SH-SY5Y (cell line): ENCODE measurements at regions not wholly inside any gene's neighbourhood (a gene's known extent, or its start where the extent isn't known, plus 50 kb on each side); places are given as distances from the start of the nearest gene placed in this dataset.

Source experiments
- GATA2 ChIP-seq: IDR thresholded peaks from 2 replicates; pipeline ENCODE4 v1.6.1; 2011; ENCODE audit warnings: mild to moderate bottlenecking, low read depth, low read length
- GATA3 ChIP-seq: IDR thresholded peaks from 2 replicates; pipeline ENCODE4 v1.6.1; 2011; ENCODE audit warnings: low read depth, mild to moderate bottlenecking, low read length, moderate library complexity

GRCh38 chr18:67144329-67144728 is 372.2 kb downstream of the DSEL start:
- no peak for TF ChIP-seq GATA2
- no peak for TF ChIP-seq GATA3
